A549 (cell line): ENCODE measurements at regions not wholly inside any gene's neighbourhood (a gene's known extent, or its start where the extent isn't known, plus 50 kb on each side); places are given as distances from the start of the nearest gene placed in this dataset.

Experiments used
- BHLHE40 ChIP-seq: IDR thresholded peaks from 2 replicates; pipeline ENCODE4 v1.6.1; 2012; ENCODE audit warnings: low read depth, low read length, inconsistent platforms
- EP300 ChIP-seq, 2 experiments: fragments of >200 bp; sonication (Bioruptor Twin); formaldehyde crosslinking; IDR thresholded peaks; 2 replicates in 1 of 2; 3 replicates in 1 of 2; pipeline ENCODE4 v1.6.1; 2016 to 2017
- JUN ChIP-seq, 2 experiments: fragments of >200 bp; sonication (Bioruptor Twin); formaldehyde crosslinking; IDR thresholded peaks; 2 replicates in 1 of 2; 3 replicates in 1 of 2; pipeline ENCODE4 v1.6.1; 2016 to 2017
- KDM5A ChIP-seq: fragments of 200-600 bp; sonication (generic); IDR thresholded peaks from 2 replicates; pipeline ENCODE4 v1.6.1; 2016; ENCODE audit warnings: antibody characterized with exemption, mild to moderate bottlenecking
- MAX ChIP-seq: IDR thresholded peaks from 2 replicates; pipeline ENCODE4 v1.6.1; 2012
- MAZ ChIP-seq: fragments of 150-350 bp; IDR thresholded peaks from 2 replicates; pipeline ENCODE4 v1.6.1; 2014; ENCODE audit warnings: antibody characterized with exemption, low read depth, low read length, borderline replicate concordance
- MYC ChIP-seq: IDR thresholded peaks from 2 replicates; pipeline ENCODE4 v1.6.1; 2012; ENCODE audit warnings: mild to moderate bottlenecking, inconsistent platforms, low read length, improper control_type of control experiment, borderline replicate concordance
- POLR2A ChIP-seq: IDR thresholded peaks from 2 replicates; pipeline ENCODE4 v1.6.1; 2012; ENCODE audit warnings: mild to moderate bottlenecking, low read length
- POLR2AphosphoS2 ChIP-seq: conservative IDR thresholded peaks from 2 replicates; pipeline ENCODE4 v1.6.1; 2012; ENCODE audit warnings: low read length, improper control_type of control experiment, inconsistent platforms
- RCOR1 ChIP-seq: fragments of 150-350 bp; IDR thresholded peaks from 2 replicates; pipeline ENCODE4 v1.6.1; 2014; ENCODE audit warnings: antibody characterized with exemption, low read length, low read depth
- TF ChIP-seq, protein P1 (sequence below): fragments of >200 bp; sonication (Bioruptor Twin); formaldehyde crosslinking; IDR thresholded peaks from 3 replicates; pipeline ENCODE4 v1.5.1; 2016
- TF ChIP-seq, protein P2 (sequence below): fragments of >200 bp; sonication (Bioruptor Twin); formaldehyde crosslinking; IDR thresholded peaks from 3 replicates; pipeline ENCODE4 v1.6.1; 2016

DNA sequence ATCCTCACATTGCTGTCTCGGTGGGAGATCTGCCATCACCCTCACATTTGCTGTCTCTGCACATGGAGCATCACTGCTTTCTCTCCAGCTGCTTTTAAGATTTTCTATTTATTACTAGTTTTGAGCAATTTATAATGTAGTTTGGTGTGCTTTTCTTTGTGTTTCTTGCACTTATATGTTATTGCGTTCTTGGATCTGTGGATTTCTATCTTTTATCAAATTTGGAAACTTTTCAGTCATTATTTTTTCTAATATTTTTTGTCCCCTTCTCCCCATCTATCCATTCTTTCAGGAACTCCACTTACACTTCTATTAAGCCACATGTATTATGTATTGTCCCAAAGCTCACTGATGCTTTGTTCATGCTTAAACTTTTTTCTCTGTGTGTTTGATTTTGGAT lies 108.9 kb downstream of the FOXL3 start:
- TF ChIP-seq, protein P1, sequence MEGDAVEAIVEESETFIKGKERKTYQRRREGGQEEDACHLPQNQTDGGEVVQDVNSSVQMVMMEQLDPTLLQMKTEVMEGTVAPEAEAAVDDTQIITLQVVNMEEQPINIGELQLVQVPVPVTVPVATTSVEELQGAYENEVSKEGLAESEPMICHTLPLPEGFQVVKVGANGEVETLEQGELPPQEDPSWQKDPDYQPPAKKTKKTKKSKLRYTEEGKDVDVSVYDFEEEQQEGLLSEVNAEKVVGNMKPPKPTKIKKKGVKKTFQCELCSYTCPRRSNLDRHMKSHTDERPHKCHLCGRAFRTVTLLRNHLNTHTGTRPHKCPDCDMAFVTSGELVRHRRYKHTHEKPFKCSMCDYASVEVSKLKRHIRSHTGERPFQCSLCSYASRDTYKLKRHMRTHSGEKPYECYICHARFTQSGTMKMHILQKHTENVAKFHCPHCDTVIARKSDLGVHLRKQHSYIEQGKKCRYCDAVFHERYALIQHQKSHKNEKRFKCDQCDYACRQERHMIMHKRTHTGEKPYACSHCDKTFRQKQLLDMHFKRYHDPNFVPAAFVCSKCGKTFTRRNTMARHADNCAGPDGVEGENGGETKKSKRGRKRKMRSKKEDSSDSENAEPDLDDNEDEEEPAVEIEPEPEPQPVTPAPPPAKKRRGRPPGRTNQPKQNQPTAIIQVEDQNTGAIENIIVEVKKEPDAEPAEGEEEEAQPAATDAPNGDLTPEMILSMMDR: no peak
- TF ChIP-seq MAZ (no peak), EP300 (IDR thresholded peaks at IDR 0.05) (no peak), POLR2AphosphoS2 (no peak), MYC (no peak), KDM5A (no peak), BHLHE40 (no peak), MAX (no peak), JUN (IDR thresholded peaks at IDR 0.05) (no peak), RCOR1 (no peak), POLR2A (no peak)
- TF ChIP-seq, protein P2, sequence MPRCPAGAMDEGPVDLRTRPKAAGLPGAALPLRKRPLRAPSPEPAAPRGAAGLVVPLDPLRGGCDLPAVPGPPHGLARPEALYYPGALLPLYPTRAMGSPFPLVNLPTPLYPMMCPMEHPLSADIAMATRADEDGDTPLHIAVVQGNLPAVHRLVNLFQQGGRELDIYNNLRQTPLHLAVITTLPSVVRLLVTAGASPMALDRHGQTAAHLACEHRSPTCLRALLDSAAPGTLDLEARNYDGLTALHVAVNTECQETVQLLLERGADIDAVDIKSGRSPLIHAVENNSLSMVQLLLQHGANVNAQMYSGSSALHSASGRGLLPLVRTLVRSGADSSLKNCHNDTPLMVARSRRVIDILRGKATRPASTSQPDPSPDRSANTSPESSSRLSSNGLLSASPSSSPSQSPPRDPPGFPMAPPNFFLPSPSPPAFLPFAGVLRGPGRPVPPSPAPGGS: no peak
